SK-N-SH treated with all-trans-retinoic acid at 6 μM for 48 hours (cell line): ENCODE measurements at regions not wholly inside any gene's neighbourhood (a gene's known extent, or its start where the extent isn't known, plus 50 kb on each side); places are given as distances from the start of the nearest gene placed in this dataset.

Experiments used
- ATAC-seq: fragments of 200-7000 bp; cut with Tn5 transposase; 3 replicates; pipeline ENCODE4 v1.9.1; 2020; ENCODE audit warnings: mild to moderate bottlenecking, moderate library complexity
- ARNTL ChIP-seq: fragments of 450-650 bp; formaldehyde crosslinking; IDR thresholded peaks from 2 replicates; pipeline ENCODE4 v1.5.0; 2020; ENCODE audit warnings: low read depth, mild to moderate bottlenecking, moderate library complexity, borderline replicate concordance
- BACH2 ChIP-seq: fragments of 250-450 bp; sonication (Bioruptor Pico); IDR thresholded peaks from 2 replicates; pipeline ENCODE4 v1.9.0; 2021; ENCODE audit warnings: mild to moderate bottlenecking, borderline replicate concordance
- CSDC2 ChIP-seq: fragments of 250-450 bp; sonication (Bioruptor Pico); IDR thresholded peaks from 2 replicates; pipeline ENCODE4 v1.5.0; 2020; ENCODE audit warnings: mild to moderate bottlenecking, moderate library complexity
- ESRRG ChIP-seq: fragments of 250-450 bp; sonication (Bioruptor Pico); IDR thresholded peaks from 2 replicates; pipeline ENCODE4 v1.6.1; 2021; ENCODE audit warnings: mild to moderate bottlenecking
- GLIS3 ChIP-seq: fragments of 250-450 bp; sonication (Bioruptor Pico); IDR thresholded peaks from 2 replicates; pipeline ENCODE4 v1.5.0; 2020; ENCODE audit warnings: mild to moderate bottlenecking, moderate library complexity
- ISL1 ChIP-seq: fragments of 250-450 bp; sonication (Bioruptor Pico); IDR thresholded peaks from 2 replicates; pipeline ENCODE4 v2.1.2; 2022; ENCODE audit warnings: mild to moderate bottlenecking, moderate library complexity
- OSR1 ChIP-seq: fragments of 250-450 bp; sonication (Bioruptor Pico); IDR thresholded peaks from 2 replicates; pipeline ENCODE4 v1.8.0; 2022; ENCODE audit warnings: moderate library complexity, mild to moderate bottlenecking, inconsistent platforms
- RARB ChIP-seq: fragments of 250-450 bp; sonication (Bioruptor Pico); IDR thresholded peaks from 2 replicates; pipeline ENCODE4 v1.8.0; 2021; ENCODE audit warnings: mild to moderate bottlenecking, moderate library complexity
- SNAI2 ChIP-seq: fragments of 250-450 bp; sonication (Bioruptor Pico); IDR thresholded peaks from 2 replicates; pipeline ENCODE4 v1.5.0; 2020; ENCODE audit warnings: mild to moderate bottlenecking, moderate library complexity
- TCF4 ChIP-seq: fragments of 250-450 bp; sonication (Bioruptor Pico); IDR thresholded peaks from 2 replicates; pipeline ENCODE4 v1.8.0; 2021; ENCODE audit warnings: mild to moderate bottlenecking, moderate library complexity, borderline replicate concordance
- TOX ChIP-seq: fragments of 250-450 bp; sonication (Bioruptor Pico); IDR thresholded peaks from 2 replicates; pipeline ENCODE4 v1.8.0; 2021; ENCODE audit warnings: mild to moderate bottlenecking, moderate library complexity, borderline replicate concordance
- ZC3H10 ChIP-seq: fragments of 250-450 bp; sonication (Bioruptor Pico); IDR thresholded peaks from 2 replicates; pipeline ENCODE4 v1.5.1; 2021; ENCODE audit warnings: mild to moderate bottlenecking, moderate library complexity
- ZFP3 ChIP-seq: fragments of 250-450 bp; sonication (Bioruptor Pico); IDR thresholded peaks from 2 replicates; pipeline ENCODE4 v1.5.0; 2020; ENCODE audit warnings: mild to moderate bottlenecking, moderate library complexity
- ZFP30 ChIP-seq: fragments of 450-650 bp; formaldehyde crosslinking; IDR thresholded peaks from 2 replicates; pipeline ENCODE4 v1.5.0; 2022; ENCODE audit warnings: mild to moderate bottlenecking, moderate library complexity
- ZNF565 ChIP-seq: fragments of 450-650 bp; formaldehyde crosslinking; conservative IDR thresholded peaks from 2 replicates; pipeline ENCODE4 v1.5.0; 2020; ENCODE audit warnings: low read depth, mild to moderate bottlenecking, moderate library complexity
- ZNF70 ChIP-seq: fragments of 450-650 bp; formaldehyde crosslinking; IDR thresholded peaks from 2 replicates; pipeline ENCODE4 v1.5.0; 2020; ENCODE audit warnings: mild to moderate bottlenecking, moderate library complexity
- TF ChIP-seq, protein P1 (sequence below): fragments of 250-450 bp; sonication (Bioruptor Pico); IDR thresholded peaks from 2 replicates; pipeline ENCODE4 v1.5.1; 2020; ENCODE audit warnings: low read depth, mild to moderate bottlenecking, moderate library complexity
- TF ChIP-seq, protein P2 (sequence below): fragments of 250-450 bp; sonication (Bioruptor Pico); IDR thresholded peaks from 2 replicates; pipeline ENCODE4 v1.5.0; 2020; ENCODE audit warnings: mild to moderate bottlenecking, moderate library complexity
- TF ChIP-seq, protein P3 (sequence below): fragments of 250-450 bp; sonication (Bioruptor Pico); IDR thresholded peaks from 2 replicates; pipeline ENCODE4 v1.5.1; 2021; ENCODE audit warnings: mild to moderate bottlenecking, moderate library complexity
- TF ChIP-seq, protein P4 (sequence below): fragments of 250-450 bp; sonication (Bioruptor Pico); IDR thresholded peaks from 2 replicates; pipeline ENCODE4 v1.8.0; 2020; ENCODE audit warnings: mild to moderate bottlenecking, moderate library complexity, borderline replicate concordance

DNA sequence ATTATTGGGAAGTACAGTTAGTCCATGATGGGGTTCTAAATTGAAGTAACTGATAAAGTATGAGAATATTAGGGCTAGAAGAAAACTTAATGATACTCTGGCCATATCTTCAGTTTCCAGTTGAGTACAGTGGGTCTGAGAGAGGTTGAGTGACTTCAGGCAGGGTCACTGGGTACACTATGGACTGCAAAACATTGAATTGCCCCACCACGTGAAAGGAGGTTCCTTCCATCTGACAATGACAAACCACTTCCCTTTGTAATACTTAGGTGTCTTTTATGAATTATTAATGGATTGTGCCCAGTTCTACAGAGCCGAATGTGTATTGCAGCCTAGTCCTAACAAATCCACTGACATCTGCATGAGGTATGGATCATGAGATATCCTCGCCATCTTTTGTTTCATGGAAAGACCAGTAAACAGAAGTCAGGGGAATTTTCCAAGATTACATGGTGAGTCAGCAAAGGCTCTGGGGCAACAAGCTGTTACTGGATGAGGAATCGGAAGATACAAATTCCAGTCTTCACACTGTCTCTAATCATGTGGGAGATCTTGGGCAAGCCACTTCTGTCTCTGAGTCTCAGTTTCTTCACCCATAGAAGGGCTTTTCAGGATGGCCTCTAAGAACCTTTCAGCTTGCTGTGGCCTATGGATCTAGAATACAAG is 66.5 kb upstream of the BCL6 start:
- ATAC-seq: peak; percentile 45; the same call in 2 of the 3 replicates

DNA sequence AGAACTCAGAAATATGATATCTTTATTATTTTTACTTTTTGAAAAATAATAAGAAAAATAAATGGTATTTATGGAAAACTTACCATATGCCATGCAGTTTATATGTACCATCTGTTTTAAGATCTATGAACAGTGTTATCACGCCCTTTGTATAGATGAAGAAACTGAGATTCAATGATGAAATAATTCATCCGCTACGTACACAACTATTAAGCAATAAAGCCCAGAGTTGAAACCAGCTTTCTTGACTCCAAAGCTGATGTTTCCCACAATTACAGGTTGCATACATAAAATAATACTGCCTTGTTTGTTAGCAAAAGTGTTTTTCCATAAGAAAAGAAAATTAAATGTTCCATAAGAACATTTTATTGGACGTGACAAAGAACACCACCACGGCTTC is 67.2 kb upstream of the BCL6 start:
- TF ChIP-seq ARNTL (CRISPR knock-in tag): no peak
- no peak for TF ChIP-seq TOX (CRISPR knock-in tag)
- no peak for TF ChIP-seq OSR1 (CRISPR knock-in tag)
- no peak for TF ChIP-seq ISL1 (CRISPR knock-in tag)
- TF ChIP-seq ZFP3 (CRISPR knock-in tag): no peak
- TF ChIP-seq ZNF565 (CRISPR knock-in tag): no peak
- no peak for TF ChIP-seq RARB (CRISPR knock-in tag)
- TF ChIP-seq CSDC2 (CRISPR knock-in tag): no peak
- no peak for TF ChIP-seq ZFP30 (CRISPR knock-in tag)
- TF ChIP-seq ESRRG (CRISPR knock-in tag): no peak
- no peak for TF ChIP-seq SNAI2 (CRISPR knock-in tag)
- TF ChIP-seq, protein P1, sequence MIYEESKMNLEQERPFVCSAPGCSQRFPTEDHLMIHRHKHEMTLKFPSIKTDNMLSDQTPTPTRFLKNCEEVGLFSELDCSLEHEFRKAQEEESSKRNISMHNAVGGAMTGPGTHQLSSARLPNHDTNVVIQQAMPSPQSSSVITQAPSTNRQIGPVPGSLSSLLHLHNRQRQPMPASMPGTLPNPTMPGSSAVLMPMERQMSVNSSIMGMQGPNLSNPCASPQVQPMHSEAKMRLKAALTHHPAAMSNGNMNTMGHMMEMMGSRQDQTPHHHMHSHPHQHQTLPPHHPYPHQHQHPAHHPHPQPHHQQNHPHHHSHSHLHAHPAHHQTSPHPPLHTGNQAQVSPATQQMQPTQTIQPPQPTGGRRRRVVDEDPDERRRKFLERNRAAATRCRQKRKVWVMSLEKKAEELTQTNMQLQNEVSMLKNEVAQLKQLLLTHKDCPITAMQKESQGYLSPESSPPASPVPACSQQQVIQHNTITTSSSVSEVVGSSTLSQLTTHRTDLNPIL (CRISPR knock-in tag): no peak
- no peak for TF ChIP-seq GLIS3 (CRISPR knock-in tag)
- TF ChIP-seq, protein P2, sequence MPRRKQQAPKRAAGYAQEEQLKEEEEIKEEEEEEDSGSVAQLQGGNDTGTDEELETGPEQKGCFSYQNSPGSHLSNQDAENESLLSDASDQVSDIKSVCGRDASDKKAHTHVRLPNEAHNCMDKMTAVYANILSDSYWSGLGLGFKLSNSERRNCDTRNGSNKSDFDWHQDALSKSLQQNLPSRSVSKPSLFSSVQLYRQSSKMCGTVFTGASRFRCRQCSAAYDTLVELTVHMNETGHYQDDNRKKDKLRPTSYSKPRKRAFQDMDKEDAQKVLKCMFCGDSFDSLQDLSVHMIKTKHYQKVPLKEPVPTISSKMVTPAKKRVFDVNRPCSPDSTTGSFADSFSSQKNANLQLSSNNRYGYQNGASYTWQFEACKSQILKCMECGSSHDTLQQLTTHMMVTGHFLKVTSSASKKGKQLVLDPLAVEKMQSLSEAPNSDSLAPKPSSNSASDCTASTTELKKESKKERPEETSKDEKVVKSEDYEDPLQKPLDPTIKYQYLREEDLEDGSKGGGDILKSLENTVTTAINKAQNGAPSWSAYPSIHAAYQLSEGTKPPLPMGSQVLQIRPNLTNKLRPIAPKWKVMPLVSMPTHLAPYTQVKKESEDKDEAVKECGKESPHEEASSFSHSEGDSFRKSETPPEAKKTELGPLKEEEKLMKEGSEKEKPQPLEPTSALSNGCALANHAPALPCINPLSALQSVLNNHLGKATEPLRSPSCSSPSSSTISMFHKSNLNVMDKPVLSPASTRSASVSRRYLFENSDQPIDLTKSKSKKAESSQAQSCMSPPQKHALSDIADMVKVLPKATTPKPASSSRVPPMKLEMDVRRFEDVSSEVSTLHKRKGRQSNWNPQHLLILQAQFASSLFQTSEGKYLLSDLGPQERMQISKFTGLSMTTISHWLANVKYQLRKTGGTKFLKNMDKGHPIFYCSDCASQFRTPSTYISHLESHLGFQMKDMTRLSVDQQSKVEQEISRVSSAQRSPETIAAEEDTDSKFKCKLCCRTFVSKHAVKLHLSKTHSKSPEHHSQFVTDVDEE (CRISPR knock-in tag): no peak
- TF ChIP-seq, protein P3, sequence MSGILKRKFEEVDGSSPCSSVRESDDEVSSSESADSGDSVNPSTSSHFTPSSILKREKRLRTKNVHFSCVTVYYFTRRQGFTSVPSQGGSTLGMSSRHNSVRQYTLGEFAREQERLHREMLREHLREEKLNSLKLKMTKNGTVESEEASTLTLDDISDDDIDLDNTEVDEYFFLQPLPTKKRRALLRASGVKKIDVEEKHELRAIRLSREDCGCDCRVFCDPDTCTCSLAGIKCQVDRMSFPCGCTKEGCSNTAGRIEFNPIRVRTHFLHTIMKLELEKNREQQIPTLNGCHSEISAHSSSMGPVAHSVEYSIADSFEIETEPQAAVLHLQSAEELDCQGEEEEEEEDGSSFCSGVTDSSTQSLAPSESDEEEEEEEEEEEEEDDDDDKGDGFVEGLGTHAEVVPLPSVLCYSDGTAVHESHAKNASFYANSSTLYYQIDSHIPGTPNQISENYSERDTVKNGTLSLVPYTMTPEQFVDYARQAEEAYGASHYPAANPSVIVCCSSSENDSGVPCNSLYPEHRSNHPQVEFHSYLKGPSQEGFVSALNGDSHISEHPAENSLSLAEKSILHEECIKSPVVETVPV (CRISPR knock-in tag): no peak
- TF ChIP-seq TCF4 (CRISPR knock-in tag): no peak
- TF ChIP-seq BACH2 (CRISPR knock-in tag): no peak
- TF ChIP-seq ZNF70 (CRISPR knock-in tag): no peak
- TF ChIP-seq ZC3H10: no peak
- TF ChIP-seq, protein P4, sequence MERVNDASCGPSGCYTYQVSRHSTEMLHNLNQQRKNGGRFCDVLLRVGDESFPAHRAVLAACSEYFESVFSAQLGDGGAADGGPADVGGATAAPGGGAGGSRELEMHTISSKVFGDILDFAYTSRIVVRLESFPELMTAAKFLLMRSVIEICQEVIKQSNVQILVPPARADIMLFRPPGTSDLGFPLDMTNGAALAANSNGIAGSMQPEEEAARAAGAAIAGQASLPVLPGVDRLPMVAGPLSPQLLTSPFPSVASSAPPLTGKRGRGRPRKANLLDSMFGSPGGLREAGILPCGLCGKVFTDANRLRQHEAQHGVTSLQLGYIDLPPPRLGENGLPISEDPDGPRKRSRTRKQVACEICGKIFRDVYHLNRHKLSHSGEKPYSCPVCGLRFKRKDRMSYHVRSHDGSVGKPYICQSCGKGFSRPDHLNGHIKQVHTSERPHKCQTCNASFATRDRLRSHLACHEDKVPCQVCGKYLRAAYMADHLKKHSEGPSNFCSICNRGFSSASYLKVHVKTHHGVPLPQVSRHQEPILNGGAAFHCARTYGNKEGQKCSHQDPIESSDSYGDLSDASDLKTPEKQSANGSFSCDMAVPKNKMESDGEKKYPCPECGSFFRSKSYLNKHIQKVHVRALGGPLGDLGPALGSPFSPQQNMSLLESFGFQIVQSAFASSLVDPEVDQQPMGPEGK (CRISPR knock-in tag): no peak
- ATAC-seq: no peak

More for the DNA sequence above, 66.5 kb upstream of the BCL6 start:
- TF ChIP-seq ZNF565 (CRISPR knock-in tag) (no peak), TCF4 (CRISPR knock-in tag) (no peak), SNAI2 (CRISPR knock-in tag) (no peak), ISL1 (CRISPR knock-in tag) (no peak), OSR1 (CRISPR knock-in tag) (0 out of 2 replicates have a peak, but pooled peaks have one; percentile 58), CSDC2 (CRISPR knock-in tag) (no peak), TOX (CRISPR knock-in tag) (no peak), RARB (CRISPR knock-in tag) (no peak)
- TF ChIP-seq, protein P4 (CRISPR knock-in tag): no peak
